ENCODE measurements at regions not wholly inside any gene's neighbourhood (a gene's known extent, or its start where the extent isn't known, plus 50 kb on each side); places are given as distances from the start of the nearest gene placed in this dataset.

- no peak overlapping the region for H3K4me3 Mint-ChIP-seq
- peaks cover 0 to 7% (median 2%) of the 10 kb centered on the region in 11 donors for H3K9me3 Mint-ChIP-seq
- H3K27ac ChIP-seq (ENCODE audit: low read depth, low read length), result no peak overlapping the region
- H3K4me1 Mint-ChIP-seq, result no peaks in the 10 kb centered on the region
- H3K9me3 ChIP-seq (ENCODE audit: control insufficient read depth in 2 of 3, low read length in 3 of 3), result no peaks in the 10 kb centered on the region
- H3K36me3 ChIP-seq (ENCODE audit: control insufficient read depth in 2 of 3, insufficient read depth in 3 of 3, low read length in 3 of 3), result no peaks in the 10 kb centered on the region
- ChIA-PET POLR2A (no interaction called here), CTCF (no interaction called here)
- H3K27ac Mint-ChIP-seq, result no peak overlapping the region
- DNase-seq (no peak), ATAC-seq (no peak)
- H3K4me3 ChIP-seq (ENCODE audit: low read length), result no peak overlapping the region
- no peaks in the 10 kb centered on the region for H3K36me3 Mint-ChIP-seq
- intact Hi-C loops (cut with micrococcal nuclease), result no loop called here
- H3K4me1 ChIP-seq (ENCODE audit: control insufficient read depth in 2 of 2, insufficient read depth in 2 of 2, low read length in 2 of 2), result no peaks in the 10 kb centered on the region
- H3K27me3 Mint-ChIP-seq, result no peaks in the 10 kb centered on the region
- no peaks in the 10 kb centered on the region for H3K27me3 ChIP-seq (ENCODE audit: control insufficient read depth in 2 of 2, insufficient read depth in 2 of 2, low read length in 2 of 2)
Measured at GRCh38 chr3:6229778-6230410, 631.0 kb upstream of the GRM7 start.

DNA sequence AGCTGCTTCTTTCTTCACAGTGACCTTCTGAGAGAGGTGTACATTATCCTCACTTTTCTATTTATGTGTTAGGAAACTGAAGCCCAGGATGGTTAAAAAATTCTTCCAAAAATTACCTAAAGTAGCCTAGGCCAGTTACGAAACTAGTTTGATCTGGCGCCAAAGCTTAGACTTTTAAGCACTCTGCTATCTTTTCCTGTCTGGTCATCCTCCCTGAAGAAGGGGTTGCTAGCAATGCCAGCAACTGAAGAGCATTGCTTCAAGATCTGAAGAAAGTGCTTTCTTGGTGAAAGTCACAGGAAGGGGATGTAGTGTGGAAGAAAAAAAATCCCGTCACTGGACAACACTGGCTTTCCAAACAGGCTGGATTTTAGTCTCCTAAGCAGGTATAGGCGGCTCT is 618.8 kb upstream of the GRM7 start:
- Mint-ChIP-seq H3K27ac (no peak overlapping the region), H3K4me3 (no peak overlapping the region), H3K4me1 (no peaks in the 10 kb centered on the region), H3K36me3 (no peaks in the 10 kb centered on the region), H3K27me3 (no peaks in the 10 kb centered on the region), H3K9me3 (peaks cover 0 to 25% (median 4%) of the 10 kb centered on the region in 11 donors)
- ChIA-PET CTCF (no interaction called here), POLR2A (no interaction called here)
- no peak for DNase-seq
- Histone ChIP-seq H3K4me3 (ENCODE audit: low read length) (no peak overlapping the region), H3K27ac (ENCODE audit: low read depth, low read length) (no peak overlapping the region), H3K36me3 (ENCODE audit: control insufficient read depth in 2 of 3, insufficient read depth in 3 of 3, low read length in 3 of 3) (no peaks in the 10 kb centered on the region), H3K9me3 (ENCODE audit: control insufficient read depth in 2 of 3, low read length in 3 of 3) (no peaks in the 10 kb centered on the region), H3K27me3 (ENCODE audit: control insufficient read depth in 2 of 2, insufficient read depth in 2 of 2, low read length in 2 of 2) (no peaks in the 10 kb centered on the region), H3K4me1 (ENCODE audit: control insufficient read depth in 2 of 2, insufficient read depth in 2 of 2, low read length in 2 of 2) (no peaks in the 10 kb centered on the region)
- intact Hi-C loops (cut with micrococcal nuclease), result no loop called here
- ATAC-seq, result no peak

DNA sequence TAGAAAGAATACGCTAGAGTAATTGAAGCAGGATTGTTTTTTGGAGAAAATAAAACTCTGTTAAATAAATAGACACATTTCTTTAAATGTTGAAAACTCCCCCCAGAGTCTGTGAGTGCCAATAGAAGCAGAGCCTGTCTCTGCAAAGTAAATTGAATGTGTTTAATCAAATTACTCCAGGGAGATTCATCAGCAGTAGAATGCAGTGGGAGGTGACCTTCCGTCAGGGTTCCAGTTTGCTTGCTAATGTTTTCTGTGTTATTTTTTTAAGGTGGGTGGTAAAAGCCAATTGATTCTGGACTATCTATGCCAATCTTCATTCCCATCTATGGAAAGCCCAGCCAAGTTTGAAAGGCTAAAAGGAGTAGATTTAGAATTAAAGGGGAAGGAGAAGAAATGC is 612.4 kb upstream of the GRM7 start:
- H3K27ac Mint-ChIP-seq, result no peak overlapping the region
- Histone ChIP-seq H3K4me1 (ENCODE audit: control insufficient read depth in 2 of 2, insufficient read depth in 2 of 2, low read length in 2 of 2) (no peaks in the 10 kb centered on the region), H3K27me3 (ENCODE audit: control insufficient read depth in 2 of 2, insufficient read depth in 2 of 2, low read length in 2 of 2) (no peaks in the 10 kb centered on the region), H3K9me3 (ENCODE audit: control insufficient read depth in 2 of 3, low read length in 3 of 3) (no peaks in the 10 kb centered on the region), H3K36me3 (ENCODE audit: control insufficient read depth in 2 of 3, insufficient read depth in 3 of 3, low read length in 3 of 3) (no peaks in the 10 kb centered on the region), H3K4me3 (ENCODE audit: low read length) (no peak overlapping the region), H3K27ac (ENCODE audit: low read depth, low read length) (no peak overlapping the region)
- DNase-seq, result no peak
- intact Hi-C loops (cut with micrococcal nuclease), result no loop called here
- no peak overlapping the region for H3K4me3 Mint-ChIP-seq
- ATAC-seq, result no peak
- H3K4me1 Mint-ChIP-seq, result peaks cover 0 to 1% (median 0%) of the 10 kb centered on the region in 7 donors
- H3K27me3 Mint-ChIP-seq, result no peaks in the 10 kb centered on the region
- ChIA-PET POLR2A (no interaction called here), CTCF (no interaction called here)
- H3K36me3 Mint-ChIP-seq, result no peaks in the 10 kb centered on the region
- peaks cover 0 to 25% (median 3%) of the 10 kb centered on the region in 11 donors for H3K9me3 Mint-ChIP-seq

GRCh38 chr3:6249679-6250078 is 611.2 kb upstream of the GRM7 start:
- Histone ChIP-seq H3K27ac (ENCODE audit: low read depth, low read length) (no peak overlapping the region), H3K9me3 (ENCODE audit: control insufficient read depth in 2 of 3, low read length in 3 of 3) (no peaks in the 10 kb centered on the region), H3K36me3 (ENCODE audit: control insufficient read depth in 2 of 3, insufficient read depth in 3 of 3, low read length in 3 of 3) (no peaks in the 10 kb centered on the region), H3K4me3 (ENCODE audit: low read length) (no peak overlapping the region), H3K4me1 (ENCODE audit: control insufficient read depth in 2 of 2, insufficient read depth in 2 of 2, low read length in 2 of 2) (no peaks in the 10 kb centered on the region), H3K27me3 (ENCODE audit: control insufficient read depth in 2 of 2, insufficient read depth in 2 of 2, low read length in 2 of 2) (no peaks in the 10 kb centered on the region)
- intact Hi-C loops (cut with micrococcal nuclease), result no loop called here
- peaks cover 0 to 29% (median 5%) of the 10 kb centered on the region in 11 donors for H3K9me3 Mint-ChIP-seq
- H3K36me3 Mint-ChIP-seq, result no peaks in the 10 kb centered on the region
- no peak overlapping the region for H3K4me3 Mint-ChIP-seq
- H3K27ac Mint-ChIP-seq, result no peak overlapping the region
- ChIA-PET CTCF (no interaction called here), POLR2A (no interaction called here)
- ATAC-seq (no peak), DNase-seq (no peak)
- peaks cover 0 to 1% (median 0%) of the 10 kb centered on the region in 7 donors for H3K4me1 Mint-ChIP-seq
- H3K27me3 Mint-ChIP-seq, result no peaks in the 10 kb centered on the region

GRCh38 chr3:6250167-6250566 is 610.7 kb upstream of the GRM7 start:
- Histone ChIP-seq H3K4me3 (ENCODE audit: low read length) (no peak overlapping the region), H3K27ac (ENCODE audit: low read depth, low read length) (no peak overlapping the region), H3K36me3 (ENCODE audit: control insufficient read depth in 2 of 3, insufficient read depth in 3 of 3, low read length in 3 of 3) (no peaks in the 10 kb centered on the region), H3K27me3 (ENCODE audit: control insufficient read depth in 2 of 2, insufficient read depth in 2 of 2, low read length in 2 of 2) (no peaks in the 10 kb centered on the region), H3K4me1 (ENCODE audit: control insufficient read depth in 2 of 2, insufficient read depth in 2 of 2, low read length in 2 of 2) (no peaks in the 10 kb centered on the region), H3K9me3 (ENCODE audit: control insufficient read depth in 2 of 3, low read length in 3 of 3) (no peaks in the 10 kb centered on the region)
- intact Hi-C loops (cut with micrococcal nuclease), result no loop called here
- Mint-ChIP-seq H3K4me1 (peaks cover 0 to 1% (median 0%) of the 10 kb centered on the region in 7 donors), H3K9me3 (peaks cover 0 to 26% (median 8%) of the 10 kb centered on the region in 11 donors), H3K4me3 (no peak overlapping the region), H3K27ac (no peak overlapping the region), H3K36me3 (no peaks in the 10 kb centered on the region), H3K27me3 (no peaks in the 10 kb centered on the region)
- ChIA-PET POLR2A (no interaction called here), CTCF (no interaction called here)
- DNase-seq, result no peak
- no peak for ATAC-seq

DNA sequence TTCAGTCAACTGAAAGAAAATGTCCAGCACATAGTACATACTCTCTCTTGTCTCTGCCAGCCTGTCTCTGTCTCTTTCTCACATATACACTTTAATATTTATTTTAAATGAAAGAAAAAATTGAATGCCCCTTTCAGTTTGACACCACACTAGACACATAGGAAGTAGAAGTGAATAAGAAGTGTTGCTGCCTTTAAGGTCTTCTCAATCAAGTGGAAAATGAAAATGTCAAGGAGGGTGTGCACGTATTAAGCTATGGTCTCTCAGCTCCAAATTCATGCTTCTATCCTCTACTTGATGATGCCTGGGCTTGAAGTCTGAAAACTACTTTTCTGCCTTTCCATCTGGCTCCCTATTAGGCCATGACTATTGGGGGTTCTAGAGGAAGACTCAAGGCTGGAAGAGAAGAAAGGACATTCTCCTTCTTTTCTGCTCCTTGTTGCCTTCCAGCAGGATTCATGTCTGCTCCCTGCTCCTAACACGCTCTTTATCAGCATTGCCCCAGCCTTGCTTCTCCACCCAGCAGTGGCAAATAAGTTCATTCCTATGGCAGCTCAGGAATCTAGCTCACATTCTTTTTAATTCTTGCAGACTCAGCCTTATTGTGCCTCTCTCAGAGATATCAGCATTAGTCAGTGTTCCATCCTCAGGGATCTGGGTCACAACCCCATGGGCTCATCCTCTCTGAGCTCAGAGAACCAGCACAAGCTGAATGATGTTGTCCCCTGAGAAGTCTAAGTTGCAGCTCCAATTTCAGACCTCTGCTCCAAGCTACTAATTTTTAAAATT is 609.1 kb upstream of the GRM7 start:
- Histone ChIP-seq H3K36me3 (ENCODE audit: control insufficient read depth in 2 of 3, insufficient read depth in 3 of 3, low read length in 3 of 3) (no peaks in the 10 kb centered on the region), H3K27ac (ENCODE audit: low read depth, low read length) (no peak overlapping the region), H3K4me3 (ENCODE audit: low read length) (no peak overlapping the region), H3K27me3 (ENCODE audit: control insufficient read depth in 2 of 2, insufficient read depth in 2 of 2, low read length in 2 of 2) (no peaks in the 10 kb centered on the region), H3K9me3 (ENCODE audit: control insufficient read depth in 2 of 3, low read length in 3 of 3) (no peaks in the 10 kb centered on the region), H3K4me1 (ENCODE audit: control insufficient read depth in 2 of 2, insufficient read depth in 2 of 2, low read length in 2 of 2) (no peaks in the 10 kb centered on the region)
- no peak for DNase-seq
- H3K36me3 Mint-ChIP-seq, result no peaks in the 10 kb centered on the region
- H3K4me1 Mint-ChIP-seq, result peaks cover 0 to 1% (median 0%) of the 10 kb centered on the region in 7 donors
- H3K9me3 Mint-ChIP-seq, result peaks cover 0 to 24% (median 9%) of the 10 kb centered on the region in 11 donors
- CTCF ChIA-PET, result no interaction called here
- H3K27me3 Mint-ChIP-seq, result no peaks in the 10 kb centered on the region
- no peak overlapping the region for H3K4me3 Mint-ChIP-seq
- no peak for ATAC-seq
- POLR2A ChIA-PET, result interaction anchor here (0.6 kb wide), 1 partner anchor 324 kb away, joined by 3 read pairs; no protein-coding TSS in a partner anchor
- intact Hi-C loops (cut with micrococcal nuclease), result no loop called here
- no peak overlapping the region for H3K27ac Mint-ChIP-seq

DNA sequence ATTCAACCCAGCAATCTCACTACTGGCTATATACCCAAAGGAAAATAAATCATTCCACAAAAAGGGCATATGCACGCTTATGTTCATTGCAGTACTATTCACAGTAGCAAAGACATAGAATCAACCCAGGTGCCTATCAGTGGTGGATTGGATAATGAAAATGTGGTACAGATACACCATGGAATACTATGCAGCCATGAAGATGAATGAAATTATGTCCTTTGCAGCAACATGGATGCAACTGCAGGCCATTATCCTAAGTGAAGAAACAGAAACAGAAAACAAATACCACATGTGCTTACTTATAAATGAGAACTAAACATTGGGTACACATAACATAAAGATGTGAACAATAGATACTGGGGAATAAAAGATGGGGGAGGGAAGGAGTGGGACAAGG is 606.4 kb upstream of the GRM7 start:
- H3K9me3 Mint-ChIP-seq, result peaks cover 0 to 24% (median 10%) of the 10 kb centered on the region in 11 donors
- no peak overlapping the region for H3K4me3 Mint-ChIP-seq
- no peaks in the 10 kb centered on the region for H3K36me3 ChIP-seq (ENCODE audit: control insufficient read depth in 2 of 3, insufficient read depth in 3 of 3, low read length in 3 of 3)
- H3K9me3 ChIP-seq (ENCODE audit: control insufficient read depth in 2 of 3, low read length in 3 of 3), result no peaks in the 10 kb centered on the region
- no peak overlapping the region for H3K27ac ChIP-seq (ENCODE audit: low read depth, low read length)
- no peak for ATAC-seq
- no peaks in the 10 kb centered on the region for H3K4me1 ChIP-seq (ENCODE audit: control insufficient read depth in 2 of 2, insufficient read depth in 2 of 2, low read length in 2 of 2)
- intact Hi-C loops (cut with micrococcal nuclease), result no loop called here
- no peaks in the 10 kb centered on the region for H3K27me3 ChIP-seq (ENCODE audit: control insufficient read depth in 2 of 2, insufficient read depth in 2 of 2, low read length in 2 of 2)
- no peaks in the 10 kb centered on the region for H3K4me1 Mint-ChIP-seq
- H3K27ac Mint-ChIP-seq, result no peak overlapping the region
- POLR2A ChIA-PET, result no interaction called here
- no peak overlapping the region for H3K4me3 ChIP-seq (ENCODE audit: low read length)
- CTCF ChIA-PET, result no interaction called here
- H3K27me3 Mint-ChIP-seq, result no peaks in the 10 kb centered on the region
- H3K36me3 Mint-ChIP-seq, result no peaks in the 10 kb centered on the region
- no peak for DNase-seq

Data from naive thymus-derived CD4-positive, alpha-beta T cell (primary cell).